ENCODE measurements at regions not wholly inside any gene's neighbourhood (a gene's known extent, or its start where the extent isn't known, plus 50 kb on each side); places are given as distances from the start of the nearest gene placed in this dataset.

DNA sequence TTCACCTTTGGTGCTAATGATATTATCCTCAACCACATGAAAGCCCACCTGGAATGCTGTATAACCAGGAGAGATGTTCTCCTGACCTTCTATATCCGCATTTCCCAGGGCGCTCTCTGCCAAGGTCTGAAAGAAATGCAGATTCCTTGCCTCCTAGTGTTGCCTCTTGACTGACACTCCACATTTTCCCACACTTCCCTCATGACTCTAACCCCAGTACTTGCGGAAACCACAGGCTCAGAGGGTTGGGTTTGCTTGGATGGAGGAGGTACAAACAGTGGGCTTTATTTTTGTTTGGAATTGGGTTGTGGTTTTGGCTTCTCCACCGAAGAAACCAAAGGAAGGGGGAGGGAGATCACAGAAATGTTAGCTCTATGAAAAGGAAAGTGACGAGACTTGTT lies 222.9 kb upstream of the CELF2 start:
- no peak for DNase-seq

DNA sequence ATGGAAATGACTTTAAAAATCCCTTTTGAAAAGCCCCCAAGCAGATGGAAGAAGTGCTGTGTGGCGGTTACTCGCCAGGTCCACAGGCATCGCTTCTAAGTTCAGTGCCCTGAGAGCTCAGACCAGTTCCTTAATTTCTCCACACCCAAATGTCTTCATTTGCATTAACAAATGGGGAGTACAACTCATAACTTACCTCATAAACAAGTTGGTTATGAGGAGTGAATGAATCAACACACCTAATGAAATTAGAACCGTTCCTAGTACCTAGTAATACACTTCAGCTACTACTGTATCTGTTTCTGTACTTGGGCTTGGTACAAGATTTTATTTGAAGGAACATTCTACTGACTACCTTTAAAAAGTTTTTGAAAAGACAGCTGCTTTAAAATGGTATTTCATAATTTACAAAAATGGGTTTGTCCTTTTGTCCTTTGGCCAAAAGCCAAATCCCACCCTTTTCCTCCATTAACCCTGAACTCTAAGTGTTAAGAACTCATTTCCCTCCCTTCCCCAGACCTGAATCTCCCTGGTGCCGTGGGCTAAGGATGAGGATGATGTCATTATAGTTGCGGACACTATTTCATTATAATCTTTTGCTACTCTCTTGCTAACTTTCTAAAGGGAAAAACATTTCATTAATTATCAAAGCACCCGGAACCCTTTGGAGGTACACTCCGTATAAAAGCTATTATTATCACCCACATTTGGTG lies 221.5 kb upstream of the CELF2 start:
- peak; percentile 53 for DNase-seq

DNA sequence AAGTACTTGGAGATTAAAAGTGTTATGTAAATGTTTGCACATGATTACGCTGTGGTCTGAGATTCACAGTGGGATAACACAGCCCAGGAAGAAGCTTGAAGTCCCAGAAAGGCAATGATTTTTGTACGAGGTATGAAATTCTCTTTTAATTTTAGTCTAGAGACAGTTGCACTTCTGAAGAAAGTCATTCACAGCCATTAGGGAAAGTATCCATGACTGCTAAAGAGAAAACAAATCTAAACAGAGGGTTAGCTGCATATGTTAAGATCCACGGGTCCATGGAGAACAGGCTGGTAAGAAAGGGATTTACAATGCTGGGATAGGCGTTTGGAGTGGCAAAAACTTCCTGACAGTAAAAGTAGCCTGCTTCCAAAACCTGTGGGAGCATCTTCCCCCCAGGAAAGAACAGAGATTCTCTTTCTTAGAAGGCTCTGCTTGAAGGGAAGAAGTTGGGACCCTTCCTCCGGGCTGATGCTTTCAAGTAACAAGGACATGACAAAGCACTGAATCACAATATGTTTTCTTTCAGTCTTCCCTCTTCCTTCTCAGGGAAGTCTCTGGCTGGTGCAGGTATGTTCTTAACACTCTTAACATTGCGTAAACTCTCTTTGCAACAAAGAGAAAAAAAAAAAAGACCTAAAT lies 220.8 kb upstream of the CELF2 start:
- DNase-seq, result peak; percentile 23

DNA sequence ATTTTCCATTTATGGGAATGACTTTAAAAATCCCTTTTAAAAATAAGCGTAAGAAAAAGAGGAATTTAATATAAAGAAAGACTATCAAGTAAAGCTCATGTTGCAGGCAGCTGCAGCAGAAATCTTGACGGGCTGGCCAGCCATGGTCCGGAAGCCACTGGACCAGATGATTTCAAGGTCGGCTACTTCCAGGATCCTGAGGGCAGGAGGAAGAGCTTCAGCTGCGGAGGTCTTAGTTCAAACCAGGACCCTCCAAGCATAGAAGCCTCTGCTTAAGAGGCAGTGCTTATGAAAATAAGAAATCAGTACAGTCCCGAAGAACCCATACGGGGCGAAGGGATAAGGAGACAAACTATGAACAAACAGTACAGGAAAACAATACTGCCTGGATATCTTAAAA lies 220.2 kb upstream of the CELF2 start:
- DNase-seq, result peak; percentile 53

DNA sequence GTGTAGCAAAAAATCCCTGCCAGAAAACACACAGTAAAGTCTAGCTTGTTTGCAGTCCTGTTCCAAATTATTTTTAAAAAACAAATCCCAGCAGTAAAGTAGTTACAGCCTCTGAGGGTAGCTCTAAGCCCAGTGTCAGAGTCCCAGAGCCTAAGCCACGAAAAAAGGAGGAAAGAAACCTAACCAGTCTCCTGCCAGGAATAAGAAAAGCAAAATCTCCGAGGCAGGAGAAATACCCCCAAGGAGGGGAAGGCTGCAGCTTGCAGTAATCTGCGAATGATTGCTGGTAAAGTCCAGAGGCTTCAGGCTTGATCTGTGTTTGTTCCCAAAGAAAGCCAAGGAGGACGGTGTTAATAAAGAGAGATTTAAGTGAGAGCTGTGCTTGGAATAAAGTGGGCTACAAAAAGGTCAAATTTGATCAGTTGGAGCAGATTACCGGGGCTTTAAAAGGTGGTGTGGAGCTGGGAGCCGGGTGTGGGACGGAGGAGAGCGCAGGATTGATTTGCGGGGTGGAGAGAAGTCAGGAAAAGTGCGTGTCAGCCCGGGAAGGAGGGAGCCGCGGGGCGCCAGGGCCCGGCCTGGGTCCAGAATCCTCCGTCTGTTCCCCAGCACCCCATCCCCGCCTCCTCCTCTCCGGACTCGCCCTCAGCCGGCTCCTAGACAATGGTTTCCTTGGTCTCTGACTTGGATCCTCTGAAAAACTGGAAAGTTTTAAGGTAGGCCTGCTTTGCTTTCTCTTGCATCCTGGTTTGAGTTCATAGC lies 219.4 kb upstream of the CELF2 start:
- peak; percentile 65 for DNase-seq

DNA sequence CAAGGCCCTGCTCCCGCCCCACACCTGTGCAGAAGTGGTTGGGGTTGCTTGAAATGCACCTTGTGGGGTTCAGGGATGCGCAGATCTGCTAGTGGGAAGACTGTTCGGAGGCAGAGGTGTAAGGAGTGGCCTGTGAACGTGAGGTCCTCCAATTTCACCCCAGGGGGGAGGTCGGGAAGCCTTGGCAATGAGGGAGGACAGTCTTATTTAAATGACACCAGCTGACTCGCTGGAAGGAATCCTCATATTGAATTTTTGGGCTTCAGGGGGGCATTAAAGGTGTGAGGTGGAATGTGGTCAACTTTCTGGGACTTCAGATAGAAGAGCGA lies 218.8 kb upstream of the CELF2 start:
- no peak for DNase-seq

DNA sequence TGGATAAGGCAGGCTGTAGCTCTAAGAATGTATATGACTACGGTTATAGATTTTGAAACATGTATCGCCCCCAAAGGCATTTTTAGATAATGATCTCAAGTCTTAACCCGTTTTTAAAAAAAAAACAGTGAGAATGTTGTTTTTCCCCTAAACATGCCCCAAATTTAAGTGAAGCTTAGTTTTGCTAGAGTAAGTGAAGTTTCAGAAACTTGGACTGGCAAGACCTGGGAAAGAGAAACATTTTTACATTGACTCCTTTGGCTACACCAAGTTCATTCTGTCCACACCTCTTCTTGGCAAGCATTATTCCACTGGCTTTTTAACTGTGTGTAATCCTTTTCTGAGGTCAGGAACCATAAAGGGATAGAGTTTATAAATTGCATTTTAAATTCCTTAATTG lies 216.7 kb upstream of the CELF2 start:
- DNase-seq, result no peak

DNA sequence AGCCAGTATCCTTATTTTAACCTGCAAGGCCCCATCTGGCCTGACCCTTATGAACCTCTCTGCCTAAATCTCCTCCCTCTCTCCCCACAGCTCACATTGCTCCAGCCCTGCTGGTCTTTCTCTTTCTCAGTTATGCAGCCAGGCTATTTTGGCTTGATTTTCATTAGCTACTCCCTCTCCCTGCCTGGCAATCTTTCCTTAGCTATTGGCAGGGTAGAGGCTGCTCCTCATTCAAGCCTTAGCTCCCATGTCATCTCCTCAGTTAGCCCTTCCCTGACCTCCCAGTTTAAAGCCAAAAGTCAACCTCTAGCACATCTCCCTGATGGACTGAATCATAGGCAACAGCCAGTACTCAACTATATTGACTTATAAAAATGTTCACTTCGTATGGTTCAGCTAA lies 214.4 kb upstream of the CELF2 start:
- DNase-seq, result peak; percentile 78

DNA sequence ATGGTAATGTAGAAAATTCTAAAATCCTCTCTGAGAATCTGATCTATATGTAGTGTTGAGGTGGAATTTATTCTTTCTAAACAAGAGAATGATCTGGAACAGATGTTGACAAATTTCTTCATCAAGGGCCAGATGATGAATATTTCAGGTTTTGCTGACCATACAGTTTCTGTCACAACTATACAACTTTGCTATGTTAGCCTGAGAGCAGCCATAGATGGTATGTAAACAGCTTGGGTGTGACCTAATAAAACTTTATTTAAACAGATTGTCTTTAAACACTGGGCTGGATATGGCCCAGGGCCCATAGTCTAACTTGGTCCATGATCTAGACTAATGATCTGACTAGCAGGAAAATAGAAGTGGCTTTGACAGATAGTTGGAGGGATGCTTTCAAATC lies 213.6 kb upstream of the CELF2 start:
- DNase-seq, result no peak

DNA sequence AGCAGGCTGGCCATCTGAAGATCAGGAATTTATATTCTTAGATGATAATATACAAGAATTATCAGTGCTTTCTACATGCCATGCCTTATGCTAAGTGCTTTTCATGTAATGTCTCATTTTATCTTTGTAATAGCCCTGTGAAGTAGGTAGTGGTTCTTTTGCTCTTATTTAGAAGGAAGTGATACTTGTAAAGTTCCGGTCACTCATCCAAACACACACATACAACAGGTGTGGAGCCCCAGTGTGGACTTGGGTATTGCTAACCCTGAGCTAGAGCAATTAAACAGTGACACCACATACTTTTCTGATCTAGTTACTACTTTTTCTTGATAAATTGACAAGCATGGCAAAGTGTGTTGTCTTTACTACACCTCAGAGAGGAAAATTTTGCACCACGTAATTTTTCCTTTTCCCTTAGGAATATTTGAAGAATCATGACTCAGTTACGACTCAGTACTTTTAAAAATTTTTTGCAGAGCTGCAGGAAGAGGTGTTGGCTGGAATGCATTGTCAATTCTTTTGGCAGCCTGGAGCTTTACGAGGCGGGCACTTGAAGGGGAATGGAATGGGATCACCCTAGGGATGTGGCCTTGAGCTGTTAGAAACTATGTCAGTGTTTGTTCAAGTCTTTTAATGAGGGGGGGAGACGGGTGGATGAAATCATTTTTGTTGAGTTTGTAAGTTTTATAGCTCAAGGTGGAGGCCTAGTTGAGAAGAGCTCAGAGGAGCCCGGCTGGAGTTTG lies 212.5 kb upstream of the CELF2 start:
- DNase-seq, result no peak

DNA sequence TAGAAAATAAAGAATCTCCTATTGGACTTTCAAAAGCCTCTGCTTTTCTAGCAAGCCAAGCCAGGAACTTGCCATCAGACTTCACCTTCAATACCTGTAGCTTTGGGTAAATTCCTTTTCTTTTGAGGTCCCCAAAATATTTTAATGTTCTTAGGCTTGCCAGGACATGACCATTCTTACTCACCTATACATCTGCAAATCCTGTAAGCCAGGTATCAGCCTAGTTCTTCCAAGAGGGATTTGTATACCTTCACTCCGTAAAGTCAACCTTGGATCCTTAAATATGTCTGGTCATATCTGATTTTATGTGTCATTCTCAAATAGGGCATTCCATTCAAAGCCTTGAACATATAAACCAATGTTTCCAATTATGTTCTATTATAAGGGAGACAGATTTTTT lies 210.6 kb upstream of the CELF2 start:
- no peak for DNase-seq

DNA sequence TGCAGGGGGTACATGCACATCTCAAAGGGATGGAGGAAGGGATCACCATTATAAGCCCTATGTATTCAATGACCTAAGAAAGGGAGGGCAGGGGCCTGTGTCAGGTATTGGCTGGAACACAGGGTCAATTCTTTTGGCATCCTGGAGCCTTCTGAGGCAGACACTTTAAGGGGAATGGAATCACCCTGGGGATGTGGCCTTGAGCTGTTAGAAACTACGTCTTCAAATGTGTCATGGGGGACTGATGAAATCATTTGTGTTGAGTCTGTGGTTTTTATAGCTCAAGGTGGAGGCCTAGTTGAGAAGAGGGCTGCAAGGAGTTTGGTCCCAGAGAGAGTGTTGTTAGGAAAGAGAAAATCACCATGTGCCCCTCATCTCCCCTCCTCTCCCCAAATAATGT lies 206.1 kb upstream of the CELF2 start:
- DNase-seq, result no peak

DNA sequence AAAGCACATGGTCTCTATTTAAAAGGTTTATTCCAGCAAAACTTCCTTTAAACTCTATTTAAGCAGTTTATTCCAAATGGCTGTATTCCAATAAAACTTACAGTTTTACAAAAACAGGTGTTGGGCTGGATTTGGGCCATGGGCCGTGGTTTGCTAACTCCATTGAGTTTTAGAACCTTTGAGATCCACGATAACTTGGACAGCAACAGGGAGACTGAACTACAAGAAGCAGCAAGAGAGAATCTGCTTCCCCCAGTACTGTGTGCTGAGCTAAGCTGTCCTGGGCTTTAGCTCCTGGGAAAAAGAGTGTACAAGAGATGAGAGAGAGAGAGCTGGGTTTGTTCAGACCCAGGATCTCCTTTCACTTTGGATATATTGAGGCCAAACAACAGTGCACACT lies 204.0 kb upstream of the CELF2 start:
- DNase-seq, result peak; percentile 76

DNA sequence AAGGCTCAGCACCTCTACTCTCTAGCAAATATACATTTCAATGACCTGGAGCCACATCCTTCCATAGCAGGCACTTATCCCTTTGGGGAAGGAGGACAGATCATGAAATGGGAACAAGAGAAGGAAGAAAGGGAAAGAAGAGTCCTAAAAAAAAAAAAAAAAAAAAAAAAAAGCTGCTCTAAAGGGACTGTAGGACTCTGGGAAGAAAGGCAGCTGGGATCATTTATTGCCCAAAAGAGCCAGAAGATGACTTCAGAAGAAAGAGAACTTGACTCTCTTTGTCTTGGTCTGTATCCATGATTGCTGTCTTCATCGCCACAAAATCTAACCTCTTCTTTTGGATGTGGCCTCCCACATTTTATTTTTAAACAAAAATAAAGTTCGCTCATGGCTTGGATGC lies 203.6 kb upstream of the CELF2 start:
- no peak for DNase-seq

DNA sequence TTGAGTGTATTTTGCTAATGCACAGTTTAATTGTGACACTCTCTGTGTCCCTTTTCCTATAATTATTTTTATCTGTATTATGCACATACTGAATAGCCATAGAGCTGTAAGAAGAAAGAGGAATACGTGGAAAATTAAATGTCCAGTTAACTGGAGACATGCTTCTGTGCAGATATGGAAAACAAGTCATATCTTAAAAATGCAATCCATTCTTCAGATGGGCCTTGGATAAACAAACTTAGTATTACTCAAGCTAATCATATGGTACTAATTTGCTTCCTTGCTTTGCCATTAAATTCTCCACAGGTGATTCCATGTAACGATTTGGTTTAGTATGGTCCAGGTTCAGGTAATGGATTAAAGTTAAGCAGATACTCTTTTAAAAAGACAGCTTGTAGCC lies 201.2 kb upstream of the CELF2 start:
- DNase-seq, result no peak

DNA sequence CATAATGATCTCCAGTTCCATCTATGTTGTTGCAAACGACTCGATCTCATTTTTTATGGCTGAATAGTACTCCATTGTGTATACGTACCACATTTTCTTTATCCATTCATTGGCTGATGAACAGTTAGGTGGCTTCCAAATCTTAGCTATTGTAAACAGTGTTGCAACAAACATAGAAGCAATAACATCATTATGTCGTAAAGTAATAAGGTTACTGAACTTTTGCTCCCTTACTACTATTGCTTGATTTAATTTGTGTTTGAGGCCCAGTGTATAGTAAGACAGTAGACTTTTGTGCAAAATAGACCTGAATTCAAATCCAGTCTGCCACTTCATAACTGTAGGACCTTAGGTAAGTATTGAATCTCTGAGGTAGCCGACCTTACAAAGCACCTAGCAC lies 200.1 kb upstream of the CELF2 start:
- no peak for DNase-seq

DNA sequence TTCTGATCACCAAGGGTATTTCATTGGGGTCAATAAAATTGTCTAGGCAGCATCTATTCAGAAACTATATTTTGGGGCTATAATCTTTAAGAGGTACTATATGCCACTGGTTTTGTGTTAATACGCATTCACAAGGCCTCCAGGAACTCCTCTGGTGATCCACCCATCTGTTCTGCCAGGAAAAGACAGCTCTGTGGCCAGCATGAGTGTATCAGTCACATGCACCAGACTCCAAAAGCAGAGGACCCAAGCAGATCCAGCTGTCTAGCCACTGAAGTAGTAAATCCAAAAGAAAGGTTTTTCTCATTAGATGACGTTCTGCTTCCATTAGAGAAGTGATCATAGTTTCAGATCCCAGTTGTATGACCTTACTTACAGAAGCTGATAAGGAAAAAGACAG lies 199.6 kb upstream of the CELF2 start:
- DNase-seq, result no peak

DNA sequence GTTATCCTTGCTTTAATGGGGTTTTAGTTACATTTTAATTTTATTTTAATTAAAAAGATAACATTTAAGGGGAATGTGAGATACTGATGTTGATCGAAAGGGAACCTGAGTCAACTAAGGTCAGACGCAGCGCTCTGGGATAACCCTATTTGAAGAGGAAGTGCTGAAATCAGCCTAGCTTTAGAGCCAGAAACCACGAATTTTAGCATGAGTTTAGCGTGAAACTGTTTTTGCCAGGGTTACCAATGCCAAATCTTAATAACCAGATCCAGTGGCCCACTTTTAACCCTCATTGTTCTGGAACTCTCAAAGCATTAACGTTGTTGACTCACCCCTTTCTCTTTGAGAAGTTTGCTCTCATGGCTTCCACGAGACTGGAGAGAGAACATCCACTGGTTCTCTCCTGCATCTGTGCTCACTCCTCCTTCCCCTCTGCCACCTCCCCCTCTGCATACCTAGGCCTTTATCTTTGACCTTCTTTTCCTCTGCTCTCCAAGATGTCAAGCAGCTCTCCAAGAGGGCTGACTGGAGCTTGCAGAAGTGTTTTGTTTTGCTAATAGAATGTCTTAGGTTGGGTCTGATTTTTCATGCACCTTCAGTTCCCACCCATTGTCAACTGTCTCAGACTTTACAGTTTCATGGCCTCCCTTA lies 198.3 kb upstream of the CELF2 start:
- no peak for DNase-seq

DNA sequence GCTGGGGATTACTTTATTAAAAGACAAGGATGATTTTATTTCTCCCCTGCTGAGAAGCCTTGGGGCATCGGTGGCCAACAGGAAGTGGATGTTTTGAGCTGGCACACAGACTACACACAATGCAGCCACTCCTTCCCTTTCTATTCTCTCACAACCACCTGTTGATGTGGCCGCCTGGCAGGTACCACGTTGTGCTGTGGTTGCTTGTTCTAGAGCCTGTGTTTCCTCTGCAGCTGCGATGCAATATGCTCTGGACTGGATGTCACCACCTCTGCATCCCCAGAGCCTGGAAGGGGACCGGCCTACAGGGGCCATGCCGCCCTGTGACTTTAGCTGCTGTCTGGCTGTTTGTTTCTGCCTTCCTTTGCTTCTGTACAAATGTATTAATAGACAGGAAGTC lies 195.7 kb upstream of the CELF2 start:
- DNase-seq, result no peak

DNA sequence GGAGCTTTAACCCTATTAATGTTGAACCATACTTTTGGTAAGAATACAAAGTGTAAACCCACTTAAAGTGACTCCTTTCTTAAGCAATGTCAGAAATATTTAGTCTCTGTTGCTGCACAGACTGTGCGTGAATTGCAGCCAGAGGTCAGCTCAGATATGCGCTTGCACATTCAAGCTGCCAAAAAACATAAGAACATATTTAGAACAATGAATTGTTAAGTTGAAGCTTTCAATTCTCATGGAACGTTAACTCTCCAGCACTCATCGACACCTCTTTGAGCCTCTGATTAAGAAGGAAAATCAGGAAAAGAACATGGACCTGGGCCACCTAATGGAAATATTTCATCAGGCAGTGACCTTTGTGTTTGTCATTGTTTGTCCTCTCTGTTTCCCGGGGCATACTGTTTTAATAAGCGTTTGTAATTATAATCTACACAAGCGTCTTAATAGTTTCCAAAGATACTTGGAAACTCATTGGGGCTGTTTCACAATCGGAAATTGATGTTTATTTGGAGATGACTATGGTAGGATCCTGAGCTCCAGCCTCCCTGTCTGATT lies 193.0 kb upstream of the CELF2 start:
- DNase-seq, result peak; percentile 65

DNA sequence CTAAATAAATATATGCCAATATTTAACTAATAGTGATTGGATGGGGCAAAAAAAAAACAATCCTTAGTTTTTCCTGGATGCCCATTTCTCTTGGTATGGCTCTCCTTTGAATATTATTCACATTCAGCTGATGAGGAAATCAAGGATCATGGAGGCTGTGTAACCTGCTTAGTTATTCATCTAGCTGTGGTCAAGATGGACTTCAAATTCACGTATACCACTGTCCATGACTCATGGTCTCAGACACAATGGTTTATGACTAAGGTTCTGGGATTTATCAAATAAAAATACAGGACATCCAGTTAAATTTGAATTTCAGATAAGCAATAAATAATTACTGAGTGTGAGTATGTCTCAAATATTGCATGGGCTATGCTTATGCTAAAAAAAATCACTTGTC lies 191.5 kb upstream of the CELF2 start:
- DNase-seq, result no peak

DNA sequence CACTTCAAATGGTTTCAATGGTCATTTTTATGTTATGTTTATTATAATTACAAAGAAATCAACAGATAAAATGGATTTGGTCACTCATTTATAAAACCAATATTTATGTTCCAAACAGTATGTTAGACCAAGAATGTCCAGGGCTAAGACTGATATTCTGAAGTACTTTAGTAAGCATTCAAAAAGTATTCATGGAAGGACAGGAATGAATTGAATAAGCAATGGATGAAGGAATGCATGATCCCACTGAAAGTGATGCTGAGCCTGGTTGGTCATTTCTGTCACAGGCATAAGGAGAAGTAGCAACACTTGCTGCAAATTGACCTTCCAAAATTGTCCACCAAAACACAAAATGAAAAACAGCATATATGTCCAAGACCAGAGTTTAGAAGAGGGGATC lies 189.0 kb upstream of the CELF2 start:
- DNase-seq, result no peak

DNA sequence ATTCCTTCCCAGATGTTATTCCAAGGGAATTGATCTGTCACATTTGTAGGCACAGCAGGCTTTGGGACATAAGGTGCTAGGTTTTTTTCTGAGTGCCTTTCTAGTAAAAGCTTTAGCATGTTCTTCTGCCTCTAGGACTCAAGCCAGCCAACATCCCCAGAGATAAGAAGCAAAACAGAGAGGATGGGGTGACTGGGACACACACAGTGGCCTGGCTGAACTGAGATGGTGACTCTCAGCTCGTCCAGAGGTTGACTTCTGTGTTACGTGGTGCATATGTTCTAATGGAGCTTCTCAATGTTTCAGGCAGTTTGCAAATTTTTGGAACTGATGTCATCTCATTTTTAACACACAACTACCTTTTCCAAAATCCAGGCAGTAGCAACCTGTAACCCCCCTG lies 188.1 kb upstream of the CELF2 start:
- peak; percentile 28 for DNase-seq
